GM12891 (cell line): ENCODE measurements at regions not wholly inside any gene's neighbourhood (a gene's known extent, or its start where the extent isn't known, plus 50 kb on each side); places are given as distances from the start of the nearest gene placed in this dataset.

ENCODE experiments used
- POLR2A ChIP-seq: IDR thresholded peaks from 2 replicates; pipeline ENCODE4 v1.6.1; 2011; ENCODE audit warnings: low read depth, low read length, control low read depth
- POLR2AphosphoS5 ChIP-seq: IDR thresholded peaks from 2 replicates; pipeline ENCODE4 v1.6.1; 2011; ENCODE audit warnings: low read depth, low read length, control low read depth
- POU2F2 ChIP-seq: IDR thresholded peaks from 2 replicates; pipeline ENCODE4 v1.6.1; 2011; ENCODE audit warnings: low read depth, mild to moderate bottlenecking, control low read depth, low read length, moderate library complexity
- SPI1 ChIP-seq: IDR thresholded peaks from 2 replicates; pipeline ENCODE4 v1.6.1; 2011; ENCODE audit warnings: low read depth, low read length, control low read depth
- TAF1 ChIP-seq: IDR thresholded peaks from 2 replicates; pipeline ENCODE4 v1.6.1; 2011; ENCODE audit warnings: low read depth, low read length, control low read depth

- no peak for TF ChIP-seq POLR2A
- no peak for TF ChIP-seq POLR2AphosphoS5
- no peak for TF ChIP-seq TAF1
- no peak for TF ChIP-seq POU2F2
- no peak for TF ChIP-seq SPI1
These were observed 179.5 kb upstream of the TMEM106B start for GRCh38 chr7:12031638-12032037.
